Effector memory CD4-positive, alpha-beta T cell (primary cell): ENCODE measurements at regions not wholly inside any gene's neighbourhood (a gene's known extent, or its start where the extent isn't known, plus 50 kb on each side); places are given as distances from the start of the nearest gene placed in this dataset.
"Not testable (repeated sequence)": the region's sequence is repeated elsewhere in the genome, so short reads cannot be mapped to it uniquely, and the experiment has no call there.

ENCODE experiments used
- DNase-seq, 3 donors: peaks; one replicate each; pipeline ENCODE4 v3.0.0-alpha.2; 2020
- H3K27ac ChIP-seq: 2 replicates; pipeline ENCODE4 v1.7.0; 2013; ENCODE audit warnings: mild to moderate bottlenecking, low read length, moderate library complexity; ENCODE audit not compliant: insufficient read depth, poor library complexity, severe bottlenecking
- H3K27me3 ChIP-seq: replicated peaks from 2 replicates; pipeline ENCODE4 v1.7.0; 2013; ENCODE audit warnings: mild to moderate bottlenecking, low read length; ENCODE audit not compliant: insufficient read depth, control insufficient read depth, poor library complexity, severe bottlenecking
- H3K36me3 ChIP-seq: 2 replicates; pipeline ENCODE4 v1.7.0; 2013; ENCODE audit warnings: mild to moderate bottlenecking, low read length, moderate library complexity; ENCODE audit not compliant: control insufficient read depth, insufficient read depth
- H3K4me1 ChIP-seq: 2 replicates; pipeline ENCODE4 v1.7.0; 2013; ENCODE audit warnings: low read length, mild to moderate bottlenecking; ENCODE audit not compliant: control insufficient read depth, insufficient read depth, poor library complexity, severe bottlenecking
- H3K4me3 ChIP-seq: 2 replicates; pipeline ENCODE4 v1.7.0; 2013; ENCODE audit warnings: low read length, low read depth, mild to moderate bottlenecking; ENCODE audit not compliant: insufficient read depth, poor library complexity, severe bottlenecking
- H3K9me3 ChIP-seq: 2 replicates; pipeline ENCODE4 v1.7.0; 2013; ENCODE audit warnings: mild to moderate bottlenecking, low read length, moderate library complexity; ENCODE audit not compliant: control insufficient read depth

DNA sequence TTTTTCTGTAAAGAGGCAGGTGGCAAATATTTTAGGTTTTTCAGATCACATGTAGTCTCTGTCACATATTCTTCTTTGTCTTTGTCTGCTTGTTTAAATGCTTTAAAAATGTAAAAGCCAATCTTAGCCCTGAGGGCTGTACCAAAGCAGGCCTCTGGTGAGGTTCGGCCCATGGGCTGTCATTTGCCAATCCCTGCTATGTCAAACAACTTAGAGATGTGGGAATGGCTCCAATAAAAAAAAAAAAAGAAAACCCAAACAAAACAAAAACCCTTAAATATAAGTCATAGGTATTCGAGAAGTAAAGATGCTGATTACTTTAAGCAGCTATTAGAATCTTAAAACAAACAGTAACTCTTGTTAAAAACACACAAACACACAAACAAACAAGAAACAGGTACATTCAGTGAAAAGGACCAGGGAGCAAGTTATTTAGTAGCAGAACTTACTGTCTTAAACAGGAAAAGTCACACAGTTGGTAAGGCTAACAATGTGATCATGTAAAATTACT lies 61.4 kb upstream of the NAMPT start:
- Histone ChIP-seq H3K27me3 (no peaks in the 10 kb centered on the region), H3K4me1 (peaks cover 6% of the 10 kb centered on the region), H3K27ac (no peak overlapping the region), H3K36me3 (no peaks in the 10 kb centered on the region), H3K4me3 (no peak overlapping the region), H3K9me3 (no peaks in the 10 kb centered on the region)
- no peak for DNase-seq

- no peak overlapping the region for H3K4me3 ChIP-seq
Measured at GRCh38 chr7:106345421-106346166, 60.8 kb upstream of the NAMPT start.

GRCh38 chr7:106344861-106345260 lies 60.1 kb upstream of the NAMPT start:
- Histone ChIP-seq H3K36me3 (no peaks in the 10 kb centered on the region), H3K27ac (no peak overlapping the region), H3K4me1 (peaks cover 6% of the 10 kb centered on the region), H3K9me3 (no peaks in the 10 kb centered on the region), H3K27me3 (no peaks in the 10 kb centered on the region), H3K4me3 (no peak overlapping the region)
- DNase-seq, result no peak

More at GRCh38 chr7:106345421-106346166, 60.8 kb upstream of the NAMPT start:
- Histone ChIP-seq H3K27me3 (no peaks in the 10 kb centered on the region), H3K4me1 (peaks cover 6% of the 10 kb centered on the region), H3K9me3 (no peaks in the 10 kb centered on the region), H3K27ac (no peak overlapping the region), H3K36me3 (no peaks in the 10 kb centered on the region)
- DNase-seq, result no peak

DNA sequence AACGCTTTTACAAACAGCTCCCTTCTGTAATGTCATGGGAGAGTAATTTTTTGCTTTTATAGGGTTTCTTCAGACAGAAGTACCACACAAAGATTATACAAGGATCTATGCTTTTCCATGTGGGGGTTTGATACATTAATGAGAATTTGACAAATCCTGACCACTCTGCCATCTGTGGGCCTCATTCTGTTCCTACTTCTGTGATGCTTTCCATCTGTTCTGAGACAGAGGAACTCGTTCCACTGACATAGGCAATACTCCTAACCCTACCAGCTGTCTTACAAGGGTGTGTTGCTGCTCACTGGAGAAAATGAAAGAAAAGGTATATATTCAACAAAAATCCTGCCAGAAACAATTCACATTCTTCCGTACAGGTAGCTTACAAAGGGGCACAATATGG lies 59.4 kb upstream of the NAMPT start:
- Histone ChIP-seq H3K27ac (no peak overlapping the region), H3K4me1 (peaks cover 6% of the 10 kb centered on the region), H3K27me3 (no peaks in the 10 kb centered on the region), H3K36me3 (no peaks in the 10 kb centered on the region), H3K4me3 (no peak overlapping the region), H3K9me3 (no peaks in the 10 kb centered on the region)
- DNase-seq, result no peak

GRCh38 chr7:106342049-106342448 lies 57.3 kb upstream of the NAMPT start:
- not testable (repeated sequence) for H3K27ac ChIP-seq, DNase-seq, H3K4me1 ChIP-seq

DNA sequence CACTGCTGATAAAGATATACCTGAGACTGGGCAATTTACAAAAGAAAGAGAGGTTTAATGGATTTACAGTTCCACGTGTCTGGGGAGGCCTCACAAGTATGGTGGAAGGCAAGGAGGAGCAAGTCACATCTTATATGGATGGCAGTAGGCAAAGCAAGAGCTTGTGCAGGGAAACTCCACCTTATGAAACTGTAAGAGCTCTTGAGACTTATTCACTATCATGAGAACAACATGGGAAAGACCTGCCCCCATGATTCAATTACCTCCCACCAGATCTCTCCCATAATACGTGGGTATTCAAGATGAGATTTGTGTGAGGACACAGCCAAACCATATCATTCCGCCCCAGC lies 55.4 kb upstream of the NAMPT start:
- H3K27me3 ChIP-seq, H3K36me3 ChIP-seq, H3K4me3 ChIP-seq, DNase-seq, H3K9me3 ChIP-seq, H3K27ac ChIP-seq, H3K4me1 ChIP-seq: not testable (repeated sequence)

More at GRCh38 chr7:106342049-106342448, 57.3 kb upstream of the NAMPT start:
- not testable (repeated sequence) for H3K4me3 ChIP-seq, H3K36me3 ChIP-seq, H3K9me3 ChIP-seq, H3K27me3 ChIP-seq

DNA sequence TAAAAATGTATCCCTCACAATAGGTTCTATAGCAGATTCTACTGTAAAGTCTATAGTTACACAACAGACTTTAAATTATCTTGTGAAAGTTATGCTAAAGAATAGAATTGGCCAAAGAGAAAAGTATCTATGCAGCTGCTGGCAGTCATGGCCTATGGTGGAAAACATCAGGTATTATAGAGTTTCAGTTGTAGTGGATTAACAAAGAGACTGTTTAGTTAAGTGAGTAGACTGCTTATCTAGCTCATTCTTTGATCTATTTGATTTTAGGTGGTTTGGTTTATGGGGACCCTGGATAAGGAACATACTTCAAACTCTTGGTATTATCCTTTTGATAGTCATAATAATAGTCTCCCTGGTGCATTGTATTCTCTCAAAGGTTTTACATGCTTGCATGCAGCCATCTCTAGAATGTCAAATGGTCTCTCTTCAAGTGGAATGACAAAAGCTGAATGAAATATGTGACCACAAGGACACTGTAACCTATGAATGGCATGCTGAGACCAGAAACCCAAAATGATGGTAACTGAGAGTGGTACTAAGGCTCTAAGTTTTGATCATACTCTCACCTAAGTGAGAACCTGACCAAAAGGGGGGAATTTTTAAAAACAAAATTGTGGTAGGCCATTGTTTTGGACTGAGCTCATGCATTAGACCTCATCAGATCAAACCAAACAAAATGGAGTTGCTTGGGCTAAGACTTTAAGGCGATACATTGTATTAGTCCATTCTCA lies 54.9 kb upstream of the NAMPT start:
- no peaks in the 10 kb centered on the region for H3K36me3 ChIP-seq
- no peaks in the 10 kb centered on the region for H3K9me3 ChIP-seq
- H3K27me3 ChIP-seq, result no peaks in the 10 kb centered on the region
- no peak overlapping the region for H3K4me3 ChIP-seq
- no peak for DNase-seq
- H3K4me1 ChIP-seq, result no peaks in the 10 kb centered on the region
- no peak overlapping the region for H3K27ac ChIP-seq

DNA sequence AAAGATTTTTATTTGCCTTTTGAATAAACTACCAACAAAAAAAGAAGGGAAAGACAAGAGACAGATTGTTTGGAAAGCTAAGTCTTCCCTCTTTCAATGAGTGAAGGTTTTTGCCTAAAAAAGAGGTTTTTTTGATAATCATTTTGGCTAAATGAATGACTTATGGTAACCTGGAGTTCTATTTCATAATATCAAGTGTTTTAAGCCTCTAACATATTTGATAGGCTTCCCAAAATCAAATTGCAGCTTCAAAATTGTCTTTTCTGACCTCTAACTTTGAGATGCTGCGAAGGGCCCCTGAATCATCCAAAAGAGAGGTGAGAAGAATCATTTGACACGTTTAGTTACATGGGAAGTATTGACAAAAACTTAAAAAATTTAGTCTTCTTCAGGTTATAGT lies 53.0 kb upstream of the NAMPT start:
- no peak for DNase-seq
- H3K9me3 ChIP-seq, result no peaks in the 10 kb centered on the region
- no peak overlapping the region for H3K4me3 ChIP-seq
- no peaks in the 10 kb centered on the region for H3K36me3 ChIP-seq
- no peak overlapping the region for H3K27ac ChIP-seq
- no peaks in the 10 kb centered on the region for H3K4me1 ChIP-seq
- no peaks in the 10 kb centered on the region for H3K27me3 ChIP-seq

DNA sequence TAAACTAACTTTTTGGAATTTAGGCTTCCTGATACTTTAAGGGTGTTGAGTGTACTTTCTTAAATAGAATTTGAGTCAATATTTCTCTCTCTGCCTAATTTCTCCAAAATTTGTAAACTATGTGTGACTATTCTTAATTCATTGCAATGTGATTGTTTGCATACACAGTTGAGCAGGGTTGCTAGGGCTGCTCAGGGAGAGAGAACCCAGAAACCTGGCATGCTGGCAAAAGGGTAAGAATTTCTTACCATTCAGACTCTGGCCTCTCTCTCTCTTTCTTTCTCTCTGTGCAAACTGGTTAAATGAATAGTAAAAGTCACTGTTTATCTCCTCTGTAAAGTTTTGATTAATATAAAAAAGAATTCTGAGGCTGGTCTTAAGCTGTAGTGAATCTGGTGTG lies 51.0 kb upstream of the NAMPT start:
- no peak for DNase-seq
- Histone ChIP-seq H3K27ac (no peak overlapping the region), H3K4me3 (no peak overlapping the region), H3K9me3 (no peaks in the 10 kb centered on the region), H3K27me3 (no peaks in the 10 kb centered on the region), H3K36me3 (no peaks in the 10 kb centered on the region), H3K4me1 (no peaks in the 10 kb centered on the region)
